ENCODE measurements at regions not wholly inside any gene's neighbourhood (a gene's known extent, or its start where the extent isn't known, plus 50 kb on each side); places are given as distances from the start of the nearest gene placed in this dataset.
"Not testable (repeated sequence)": the region's sequence is repeated elsewhere in the genome, so short reads cannot be mapped to it uniquely, and the experiment has no call there.

GRCh38 chr7:25436413-25436812, 208.1 kb upstream of the NPVF start:
- no peak for DNase-seq

DNA sequence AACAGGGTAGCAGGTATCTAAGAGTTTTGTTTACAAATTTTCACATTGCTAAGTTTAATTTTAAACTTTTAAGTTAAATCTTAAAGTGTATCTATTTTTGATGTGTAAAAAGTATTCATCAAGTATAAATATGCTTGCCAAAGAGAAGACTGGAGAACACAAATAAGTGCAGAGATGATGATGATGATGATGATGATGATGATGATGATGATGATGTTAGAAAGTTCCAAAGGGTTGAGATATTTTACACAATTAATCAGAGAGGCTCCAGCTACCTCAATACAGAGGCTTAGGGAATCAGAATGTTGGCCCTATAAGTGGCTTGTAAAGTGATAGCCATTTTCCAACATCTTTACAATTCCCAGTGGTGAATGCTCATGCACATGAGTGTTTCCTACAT, 209.0 kb upstream of the NPVF start:
- no peak for DNase-seq

DNA sequence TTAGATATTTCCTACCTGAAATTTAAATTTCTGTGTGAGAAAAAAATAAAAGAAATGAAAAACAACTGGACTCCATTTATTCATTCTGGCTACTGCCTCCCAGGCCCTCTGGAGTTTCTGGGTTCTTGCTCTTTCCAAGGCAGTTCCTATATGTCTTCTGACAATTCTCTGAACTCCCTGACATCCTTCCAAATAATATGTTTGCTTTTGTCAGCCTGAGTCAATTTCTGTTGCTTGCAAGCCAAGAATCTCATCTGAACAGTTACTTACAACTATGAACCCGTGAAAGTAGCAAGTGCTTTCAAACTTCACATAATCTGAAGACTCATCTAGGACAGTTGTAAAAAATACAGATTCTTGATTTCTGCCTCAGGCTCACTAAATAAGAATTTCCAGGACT, 216.7 kb upstream of the NPVF start:
- no peak for DNase-seq

DNA sequence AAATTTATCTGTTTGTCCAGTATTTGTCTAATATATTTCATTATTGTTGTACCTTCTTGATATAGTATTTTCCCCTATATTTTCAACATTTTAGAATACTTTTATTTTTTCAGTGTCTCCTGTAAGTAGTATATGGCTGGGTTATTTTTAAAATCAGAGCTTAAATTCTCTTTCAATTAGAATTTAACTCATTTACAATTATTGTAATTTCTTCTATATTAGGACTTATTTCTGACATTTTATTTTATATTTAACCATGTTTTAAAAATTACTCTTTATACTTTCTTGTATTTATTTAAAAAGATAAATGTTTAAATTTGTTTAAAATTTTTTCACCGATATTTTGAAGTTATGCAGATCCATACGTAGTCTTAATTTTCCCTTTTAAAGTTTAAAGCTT, 220.0 kb upstream of the NPVF start:
- no peak for DNase-seq

DNA sequence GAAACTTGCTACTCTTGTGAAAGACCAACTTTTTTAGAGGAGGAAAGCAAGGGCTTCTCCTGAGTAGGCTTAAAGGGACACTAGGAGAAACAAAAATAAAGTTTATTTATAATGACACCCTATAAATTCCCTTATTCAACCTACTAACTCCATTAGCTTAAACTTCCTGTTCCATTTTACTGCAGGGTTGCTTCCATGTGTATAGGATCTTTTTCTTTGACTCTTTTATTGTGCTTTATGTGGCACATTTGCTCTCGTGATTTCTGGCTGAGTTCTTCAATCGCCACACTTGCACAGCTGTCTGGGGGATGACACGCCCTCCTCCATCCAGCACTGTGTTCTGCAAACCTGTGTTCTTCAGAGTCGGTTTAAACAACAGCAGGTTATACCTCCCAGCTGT, 225.7 kb upstream of the NPVF start:
- no peak for DNase-seq

- DNase-seq, result no peak
Observed at GRCh38 chr7:25454562-25455041, 226.3 kb upstream of the NPVF start.

DNA sequence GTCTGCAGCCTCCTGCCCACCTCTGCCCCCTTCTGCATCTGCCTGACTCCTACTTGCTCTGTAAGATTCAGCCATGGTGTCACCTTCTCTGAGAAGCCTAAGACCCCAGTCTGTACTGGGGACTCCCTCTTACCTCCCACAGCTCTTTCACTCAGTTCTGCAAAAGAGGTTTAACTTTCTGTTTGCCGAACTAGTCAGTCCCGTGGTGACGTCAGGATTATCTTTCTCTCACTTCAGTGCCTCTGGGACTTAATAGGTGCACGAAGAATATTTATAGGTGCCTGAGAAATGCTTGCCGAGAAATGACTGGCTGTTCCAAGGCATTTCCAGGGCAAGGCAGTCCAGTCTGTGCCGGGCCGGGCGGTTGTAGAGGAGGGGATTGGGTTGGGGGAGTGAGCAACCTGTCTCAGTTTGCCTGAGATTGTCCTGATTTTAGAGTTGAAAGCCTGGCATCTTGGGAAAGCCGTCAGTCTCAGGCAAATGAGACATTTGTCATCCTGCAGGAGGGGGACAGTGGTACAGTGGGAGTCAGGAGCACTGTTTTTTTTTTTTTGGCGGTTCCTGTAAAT, 227.5 kb upstream of the NPVF start:
- no peak for DNase-seq

DNA sequence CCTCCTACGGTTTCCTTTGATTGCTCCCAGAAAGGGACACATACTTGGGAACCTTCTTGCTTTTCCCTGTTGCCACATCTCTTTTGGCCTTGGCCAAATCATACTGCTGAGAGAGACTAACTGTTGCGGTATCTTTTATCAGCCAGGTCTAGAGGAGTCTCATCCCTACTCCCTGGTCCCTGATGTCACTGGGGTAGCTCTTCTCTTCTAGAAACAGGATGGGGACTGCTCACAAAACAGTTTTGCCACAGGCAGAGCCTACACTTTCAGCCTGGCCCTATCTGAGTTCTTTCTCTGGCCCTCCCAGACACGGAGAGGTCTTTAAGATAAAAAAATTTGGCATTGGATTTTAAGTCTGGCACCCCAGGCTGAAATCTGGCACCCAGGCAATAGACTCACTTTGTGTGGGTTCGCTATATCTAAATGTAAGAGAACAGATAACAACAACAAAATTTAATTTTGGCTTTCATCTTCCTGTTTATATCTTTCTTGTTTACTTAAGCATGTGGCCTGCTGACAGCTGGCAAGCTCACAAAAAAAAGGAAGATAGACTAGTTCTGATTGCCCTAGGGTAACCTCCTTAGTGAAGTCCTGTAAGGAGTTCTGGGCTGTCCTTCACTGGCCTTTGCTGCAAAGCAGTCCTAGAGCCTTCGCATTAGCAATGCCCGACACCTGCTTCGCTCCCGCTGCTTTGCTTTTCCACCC, 228.3 kb upstream of the NPVF start:
- DNase-seq, result peak in 3 of 56 donors; percentile 4 to 13 (median 8)

- no peak for DNase-seq
Observed at GRCh38 chr7:25459057-25459456, 230.8 kb upstream of the NPVF start.

DNA sequence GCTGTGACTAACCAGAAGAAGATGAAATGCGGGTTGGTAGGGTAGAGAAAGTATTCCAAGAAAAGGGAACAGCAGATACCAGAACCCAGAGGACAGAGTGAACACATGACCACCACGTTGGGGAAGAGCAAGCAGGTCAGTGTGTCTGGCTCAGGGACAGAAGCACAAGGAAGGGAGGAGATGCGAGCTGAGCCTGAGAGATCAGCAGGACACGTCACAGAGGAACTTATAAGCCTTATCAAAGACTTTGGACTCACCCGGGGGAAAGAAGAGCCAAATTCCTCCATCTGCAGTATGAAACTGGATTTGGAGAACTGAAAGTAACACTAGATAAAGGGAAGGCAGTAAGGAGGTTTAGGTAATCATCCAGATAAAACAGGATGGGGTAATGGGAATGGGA, 232.1 kb upstream of the NPVF start:
- DNase-seq, result no peak

GRCh38 chr7:25469669-25470068, 241.4 kb upstream of the NPVF start:
- no peak for DNase-seq

DNA sequence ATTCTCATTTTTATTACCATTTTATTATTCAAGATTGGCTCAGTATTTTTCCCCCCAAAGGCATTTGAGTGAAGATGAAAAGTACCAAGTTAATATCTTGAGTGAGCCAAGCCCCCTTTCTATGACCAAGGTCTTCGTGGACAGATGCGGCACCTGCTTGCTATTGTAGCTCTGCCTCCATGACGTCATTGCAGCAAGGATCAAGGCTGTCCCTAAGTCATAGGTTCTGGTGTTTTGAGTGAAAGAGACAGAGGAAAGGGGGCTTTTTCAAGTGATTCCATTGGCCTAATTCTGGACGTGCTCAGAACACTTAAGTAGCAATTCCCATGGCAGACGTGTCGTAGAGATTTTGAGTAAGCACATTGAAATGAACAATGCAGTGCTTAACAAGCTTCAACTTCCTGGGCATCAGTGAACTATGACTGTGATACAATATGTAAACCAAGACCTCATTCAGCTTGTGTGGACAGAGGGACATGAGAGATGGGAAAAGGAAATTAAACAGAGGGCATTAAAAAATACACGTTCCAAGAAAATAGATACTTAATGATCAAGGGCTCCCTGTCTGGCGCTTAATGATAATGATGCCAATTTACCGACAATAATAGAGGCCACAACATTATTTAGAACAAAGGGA, 248.7 kb upstream of the NPVF start:
- no peak for DNase-seq

DNA sequence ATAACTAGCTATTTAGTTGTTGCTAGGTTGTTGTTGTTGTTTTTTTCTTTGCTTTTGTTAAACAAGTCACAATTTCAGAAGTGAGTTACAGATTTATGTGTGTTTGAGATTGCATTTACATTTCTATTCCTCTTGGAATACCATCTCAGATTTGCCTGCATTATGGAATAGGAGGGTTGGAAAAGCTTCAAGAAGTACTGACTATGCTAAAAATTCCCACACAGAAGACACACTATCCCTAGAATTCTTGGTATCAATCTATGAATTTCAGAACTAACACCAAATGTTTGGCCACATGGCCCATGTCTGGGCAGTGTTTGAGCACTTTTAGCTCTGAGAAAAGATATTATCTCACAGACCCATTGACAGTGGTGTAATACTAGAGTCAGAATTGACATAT, 249.9 kb upstream of the NPVF start:
- not testable (repeated sequence) for DNase-seq

DNA sequence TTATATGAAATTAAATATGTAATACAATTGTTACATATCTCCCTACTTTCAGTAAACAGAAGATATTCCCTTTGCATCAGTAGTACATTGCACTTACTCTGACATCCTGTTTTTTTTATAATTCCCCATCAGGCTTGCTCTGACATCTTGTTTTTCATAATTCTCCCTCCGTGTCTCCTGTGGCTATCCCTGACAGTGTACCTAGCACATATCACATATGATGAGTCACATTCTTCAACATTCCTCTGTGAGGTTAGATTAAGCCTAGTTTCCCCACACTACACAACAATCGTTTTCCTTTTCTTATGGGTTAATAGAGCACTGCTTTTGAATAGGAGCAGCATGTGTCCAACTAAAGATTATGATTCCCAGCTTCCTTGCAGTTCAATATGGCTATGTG, 250.6 kb upstream of the NPVF start:
- no peak for DNase-seq

- DNase-seq, result no peak
Observed at GRCh38 chr7:25481891-25482290, 253.6 kb upstream of the NPVF start.

DNA sequence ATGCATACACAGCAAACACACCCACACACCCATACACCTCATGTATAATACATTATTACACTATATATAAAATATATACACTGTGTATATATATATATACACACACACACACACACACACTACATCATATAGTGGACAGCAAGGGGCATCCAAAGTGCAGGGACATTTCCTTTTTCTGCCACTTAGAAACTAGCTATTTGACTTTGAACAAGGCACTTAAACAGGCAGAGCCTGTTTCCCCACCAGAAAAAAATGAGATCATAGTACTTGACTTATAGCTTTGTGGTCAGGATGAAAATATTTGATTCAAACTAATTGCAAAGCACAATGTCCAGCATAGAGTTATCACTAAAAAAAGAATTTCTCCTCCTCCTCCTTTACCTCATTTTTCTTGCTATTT, 254.3 kb upstream of the NPVF start:
- no peak for DNase-seq

DNA sequence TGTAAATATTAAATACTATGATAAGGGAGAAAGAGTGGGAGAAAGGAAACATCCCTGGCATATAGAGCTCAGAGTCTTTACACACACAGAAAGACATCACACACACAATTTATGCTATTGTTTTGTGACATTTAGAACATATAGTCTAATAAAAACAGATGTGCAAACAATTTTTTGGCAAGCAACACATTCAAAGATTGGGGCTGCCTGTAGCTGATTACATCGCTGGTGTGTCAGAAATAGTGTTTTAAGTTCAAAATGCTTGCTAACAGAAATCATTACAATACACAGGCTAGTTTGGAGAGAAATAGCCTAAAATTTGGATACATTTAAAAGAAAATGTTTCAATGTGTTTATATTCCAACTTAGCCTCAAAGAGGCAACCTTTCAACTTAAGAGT, 256.7 kb upstream of the NPVF start:
- no peak for DNase-seq

DNA sequence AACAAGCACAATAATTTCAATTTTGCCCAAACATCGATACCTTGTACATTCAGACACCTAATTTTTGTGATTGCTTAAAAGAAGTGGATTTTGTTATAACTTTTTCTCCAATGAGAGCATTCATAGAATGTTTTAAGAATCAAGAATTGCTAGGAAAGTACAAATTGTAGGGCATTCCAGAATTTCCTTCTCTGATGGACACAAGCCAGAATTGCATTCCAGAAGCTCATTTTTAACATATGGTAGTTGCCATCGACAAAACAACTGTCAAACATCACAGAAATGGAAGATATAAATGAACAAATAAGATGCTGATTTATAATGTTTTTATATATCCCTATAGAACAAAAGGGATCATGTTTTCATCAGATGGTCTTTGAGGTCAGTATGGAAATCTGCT, 258.4 kb upstream of the NPVF start:
- DNase-seq, result no peak

- no peak for DNase-seq
Observed at GRCh38 chr7:25493805-25494366, 265.6 kb upstream of the NPVF start.

DNA sequence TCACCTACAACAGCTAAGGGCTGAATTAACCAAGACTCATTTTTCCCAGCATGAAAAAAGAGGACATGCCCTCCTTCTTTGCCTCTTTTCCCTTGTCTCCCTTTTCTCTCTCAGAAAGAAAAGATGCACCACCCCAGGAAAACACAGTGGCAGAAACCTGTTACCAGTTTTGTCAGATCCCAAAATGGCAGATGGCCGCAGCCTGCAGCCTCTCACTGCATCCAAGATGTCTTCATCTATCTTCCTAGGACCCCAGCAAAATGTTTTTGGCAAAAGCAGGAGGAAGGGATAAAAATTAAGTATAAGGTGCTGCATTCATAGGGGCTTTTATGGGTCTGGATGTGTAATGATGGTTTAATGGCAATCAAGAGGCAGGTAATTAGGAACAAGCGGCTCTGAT, 266.6 kb upstream of the NPVF start:
- no peak for DNase-seq

GRCh38 chr7:25495342-25496250, 267.3 kb upstream of the NPVF start:
- peak in 1 of 56 donors; percentile 2 for DNase-seq
